ENCODE measurements at regions not wholly inside any gene's neighbourhood (a gene's known extent, or its start where the extent isn't known, plus 50 kb on each side); places are given as distances from the start of the nearest gene placed in this dataset.

- TF ChIP-seq NUFIP1 (IDR thresholded peaks at IDR 0.05; ENCODE audit: partially characterized antibody) (no peak), C11orf30 (IDR thresholded peaks at IDR 0.05; ENCODE audit: low read depth) (no peak), BCL6 (CRISPR knock-in tag; IDR thresholded peaks at IDR 0.05) (no peak), CBFB (CRISPR knock-in tag; IDR thresholded peaks at IDR 0.05) (no peak), MED1 (CRISPR knock-in tag; IDR thresholded peaks at IDR 0.05; ENCODE audit: borderline replicate concordance) (no peak), SFPQ (IDR thresholded peaks at IDR 0.05; ENCODE audit: low read depth, low read length) (no peak), BDP1 (IDR thresholded peaks at IDR 0.05; ENCODE audit: insufficient read depth, insufficient read length) (no peak), IRF1 (CRISPR knock-in tag; IDR thresholded peaks at IDR 0.05; ENCODE audit: borderline replicate concordance) (no peak), TSHZ1 (CRISPR knock-in tag; IDR thresholded peaks at IDR 0.05) (no peak), YY1 (IDR thresholded peaks at IDR 0.05; ENCODE audit: borderline replicate concordance in 1 of 3, control insufficient read depth in 1 of 3, extremely low read depth in 1 of 3, insufficient read depth in 3 of 3, insufficient read length in 1 of 3, insufficient replicate concordance in 2 of 3, low read depth in 1 of 3, low read length in 2 of 3) (no peak), MYC (IDR thresholded peaks at IDR 0.05; ENCODE audit: low read depth, low read length) (no peak), MYC (CRISPR knock-in tag; IDR thresholded peaks at IDR 0.05; ENCODE audit: borderline replicate concordance, low read depth) (no peak), SIN3A (IDR thresholded peaks at IDR 0.05; ENCODE audit: borderline replicate concordance in 2 of 2, control insufficient read depth in 1 of 2, low read depth in 2 of 2, low read length in 2 of 2) (no peak)
Measured at GRCh38 chr1:222994511-222995235, 148.4 kb downstream of the TLR5 start.
